ENCODE measurements at regions not wholly inside any gene's neighbourhood (a gene's known extent, or its start where the extent isn't known, plus 50 kb on each side); places are given as distances from the start of the nearest gene placed in this dataset.

- ChIA-PET RAD21 (ENCODE audit: unreplicated experiment) (no interaction called here), SMC1A (ENCODE audit: uncharacterized antibody, unreplicated experiment) (interaction anchor here (0.8 to 1.5 kb wide), 2 partner anchors 10 to 26 kb away, joined by 3 read pairs; no protein-coding TSS in a partner anchor), CTCF (no interaction called here), POLR2A (no interaction called here)
- no TSS peak for BruUV-seq (replicated peaks)
- Histone ChIP-seq H3K4me3 (no peak overlapping the region), H4K20me1 (ENCODE audit: control insufficient read depth, insufficient read depth) (no peaks in the 10 kb centered on the region), H3K9me3 (replicated peaks; ENCODE audit: control insufficient read depth, insufficient read depth, low read length) (no peaks in the 10 kb centered on the region), H2AFZ (ENCODE audit: control insufficient read depth, low read depth, low read length) (no peak overlapping the region), H3K4me1 (ENCODE audit: control insufficient read depth, insufficient read depth, low read length) (no peaks in the 10 kb centered on the region), H3K9ac (ENCODE audit: control insufficient read depth, insufficient read depth, low read length) (no peak overlapping the region), H3K27ac (ENCODE audit: control insufficient read depth, insufficient read depth) (no peak overlapping the region), H3K79me2 (ENCODE audit: control insufficient read depth, insufficient read depth, low read length) (no peaks in the 10 kb centered on the region), H3K4me2 (ENCODE audit: control insufficient read depth, insufficient read depth) (no peak overlapping the region), H3K27me3 (replicated peaks in 1 of 2; ENCODE audit: control insufficient read depth in 2 of 2, insufficient read depth in 2 of 2, low read length in 1 of 2) (no peaks in the 10 kb centered on the region), H3K36me3 (ENCODE audit: control insufficient read depth in 2 of 2, insufficient read depth in 2 of 2, low read length in 1 of 2) (no peaks in the 10 kb centered on the region)
- intact Hi-C loops (cut with micrococcal nuclease; ENCODE audit: unreplicated experiment) (no loop called here), in situ Hi-C loops (cut with MboI) (no loop called here)
- no peak for FAIRE-seq
- ATAC-seq = no peak
- 73% methylated on average over 3 of the region's 3 CpGs for WGBS (ENCODE audit: insufficient coverage, insufficient replicate concordance, low lambda C conversion rate, missing lambda C conversion rate)
- no peak for TF ChIP-seq BCL11A (IDR thresholded peaks at IDR 0.05; ENCODE audit: low read depth, low read length)
- TF ChIP-seq ZNF24 (IDR thresholded peaks at IDR 0.05) = no peak
- no peak for TF ChIP-seq MAX (IDR thresholded peaks at IDR 0.05; ENCODE audit: low read depth, low read length)
- TF ChIP-seq E2F8 (IDR thresholded peaks at IDR 0.05; ENCODE audit: low read depth, partially characterized antibody) = no peak
- TF ChIP-seq CUX1 (IDR thresholded peaks at IDR 0.05; ENCODE audit: insufficient replicate concordance, low read depth, low read length) = no peak
- TF ChIP-seq HCFC1 (IDR thresholded peaks at IDR 0.05; ENCODE audit: low read length) = no peak
- TF ChIP-seq TAF1 (IDR thresholded peaks at IDR 0.05; ENCODE audit: borderline replicate concordance, low read depth, low read length) = no peak
- TF ChIP-seq REST (IDR thresholded peaks at IDR 0.05; ENCODE audit: low read depth, low read length) = no peak
- no peak for TF ChIP-seq ZNF217 (IDR thresholded peaks at IDR 0.05)
- no peak for TF ChIP-seq PAX8 (IDR thresholded peaks at IDR 0.05)
- TF ChIP-seq POLR2A (IDR thresholded peaks at IDR 0.05; ENCODE audit: low read depth, low read length) = no peak
- no peak for TF ChIP-seq DPF2 (IDR thresholded peaks at IDR 0.05)
- no peak for TF ChIP-seq MLLT1 (IDR thresholded peaks at IDR 0.05)
- no peak for DNase-seq (ENCODE audit: low read depth, low spot score)
Measured at GRCh38 chr6:115545672-115545986, 515.1 kb downstream of the FRK start.
